ENCODE measurements at regions not wholly inside any gene's neighbourhood (a gene's known extent, or its start where the extent isn't known, plus 50 kb on each side); places are given as distances from the start of the nearest gene placed in this dataset.

GRCh38 chr15:77742570-77742969 lies 109.9 kb upstream of the LINGO1 start:
- no peak for DNase-seq (ENCODE audit: extremely low read depth, low read depth)

- DNase-seq (ENCODE audit: extremely low read depth, low read depth) = no peak
Measured at GRCh38 chr15:77742127-77742526, 109.4 kb upstream of the LINGO1 start.

GRCh38 chr15:77741106-77741505 lies 108.4 kb upstream of the LINGO1 start:
- no peak for DNase-seq (ENCODE audit: extremely low read depth, low read depth)

GRCh38 chr15:77739591-77740378 lies 107.1 kb upstream of the LINGO1 start:
- no peak for DNase-seq (ENCODE audit: extremely low read depth, low read depth)

- no peak for DNase-seq (ENCODE audit: extremely low read depth, low read depth)
Measured at GRCh38 chr15:77738441-77739302, 106.0 kb upstream of the LINGO1 start.

GRCh38 chr15:77738038-77738370 lies 105.3 kb upstream of the LINGO1 start:
- no peak for DNase-seq (ENCODE audit: extremely low read depth, low read depth)

- no peak for DNase-seq (ENCODE audit: extremely low read depth, low read depth)
Measured at GRCh38 chr15:77737238-77738037, 104.7 kb upstream of the LINGO1 start.

GRCh38 chr15:77734306-77734705 lies 101.6 kb upstream of the LINGO1 start:
- DNase-seq (ENCODE audit: extremely low read depth, low read depth) = no peak

GRCh38 chr15:77733579-77734300 lies 101.0 kb upstream of the LINGO1 start:
- no peak for DNase-seq (ENCODE audit: extremely low read depth, low read depth)

- DNase-seq (ENCODE audit: extremely low read depth, low read depth) = no peak
Measured at GRCh38 chr15:77732514-77733335, 100.0 kb upstream of the LINGO1 start.

- no peak for DNase-seq (ENCODE audit: extremely low read depth, low read depth)
Measured at GRCh38 chr15:77731945-77732344, 99.2 kb upstream of the LINGO1 start.

- DNase-seq (ENCODE audit: extremely low read depth, low read depth) = no peak
Measured at GRCh38 chr15:77731067-77731466, 98.4 kb upstream of the LINGO1 start.

- DNase-seq (ENCODE audit: extremely low read depth, low read depth) = no peak
Measured at GRCh38 chr15:77727635-77728304, 95.1 kb upstream of the LINGO1 start.

GRCh38 chr15:77724715-77725114 lies 92.0 kb upstream of the LINGO1 start:
- no peak for DNase-seq (ENCODE audit: extremely low read depth, low read depth)

- no peak for DNase-seq (ENCODE audit: extremely low read depth, low read depth)
Measured at GRCh38 chr15:77723756-77724155, 91.0 kb upstream of the LINGO1 start.

GRCh38 chr15:77722759-77723460 lies 90.2 kb upstream of the LINGO1 start:
- no peak for DNase-seq (ENCODE audit: extremely low read depth, low read depth)

GRCh38 chr15:77721963-77722362 lies 89.3 kb upstream of the LINGO1 start:
- no peak for DNase-seq (ENCODE audit: extremely low read depth, low read depth)

GRCh38 chr15:77720655-77721054 lies 87.9 kb upstream of the LINGO1 start:
- DNase-seq (ENCODE audit: extremely low read depth, low read depth) = no peak

GRCh38 chr15:77720173-77720572 lies 87.5 kb upstream of the LINGO1 start:
- DNase-seq (ENCODE audit: extremely low read depth, low read depth) = no peak
